Medulla oblongata (tissue), 1 donor: ENCODE measurements at regions not wholly inside any gene's neighbourhood (a gene's known extent, or its start where the extent isn't known, plus 50 kb on each side); places are given as distances from the start of the nearest gene placed in this dataset.

Experiments used
- DNase-seq: peaks from one replicate; pipeline ENCODE4 v3.0.0-alpha.2; 2015; ENCODE audit errors: extremely low spot score

- no peak for DNase-seq
These were observed 815.1 kb downstream of the VGLL3 start for GRCh38 chr3:86175593-86176444.

DNA sequence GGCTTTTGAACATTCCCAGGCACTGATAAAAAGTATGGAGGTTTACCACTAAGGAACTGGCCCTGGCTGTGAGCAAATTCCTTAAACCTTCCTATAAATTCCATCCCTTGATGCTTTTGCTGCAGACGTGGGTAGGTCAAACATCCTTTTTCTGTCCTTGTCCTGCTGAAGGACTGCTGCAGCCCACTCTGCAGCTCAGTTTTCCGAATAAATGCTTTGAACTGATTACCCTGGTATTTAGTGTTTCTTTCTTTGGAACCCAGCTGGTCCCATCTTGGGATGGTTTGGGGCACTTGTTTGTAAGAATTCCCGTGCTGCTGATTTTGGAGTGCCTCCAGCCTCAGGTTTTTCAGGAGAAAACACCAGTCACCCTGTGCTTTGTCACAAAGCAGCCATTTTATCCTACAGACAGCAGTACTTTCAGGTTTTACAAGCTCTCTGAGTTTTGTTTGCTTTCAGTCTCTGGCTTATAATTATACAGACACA is 815.9 kb downstream of the VGLL3 start:
- no peak for DNase-seq

GRCh38 chr3:86173401-86173800 is 817.5 kb downstream of the VGLL3 start:
- DNase-seq = no peak

DNA sequence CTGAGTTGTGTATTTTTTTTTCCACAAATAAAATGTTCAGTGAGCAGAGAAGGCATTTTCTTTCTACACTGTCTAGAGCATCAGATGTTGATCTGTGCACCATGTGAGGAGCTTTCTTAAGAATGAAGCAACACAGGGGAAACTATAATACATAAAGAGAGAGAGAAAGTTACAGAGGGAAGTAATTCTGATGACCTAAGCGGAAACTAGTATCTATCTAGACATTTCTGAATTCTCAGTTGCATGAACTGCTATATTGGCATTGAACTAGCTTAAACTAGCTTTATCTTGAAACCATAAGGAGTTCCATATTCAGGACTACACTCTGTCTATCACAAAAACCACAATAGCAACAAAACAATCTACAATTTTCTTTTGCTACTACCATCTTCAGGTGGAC is 822.4 kb downstream of the VGLL3 start:
- DNase-seq = no peak

DNA sequence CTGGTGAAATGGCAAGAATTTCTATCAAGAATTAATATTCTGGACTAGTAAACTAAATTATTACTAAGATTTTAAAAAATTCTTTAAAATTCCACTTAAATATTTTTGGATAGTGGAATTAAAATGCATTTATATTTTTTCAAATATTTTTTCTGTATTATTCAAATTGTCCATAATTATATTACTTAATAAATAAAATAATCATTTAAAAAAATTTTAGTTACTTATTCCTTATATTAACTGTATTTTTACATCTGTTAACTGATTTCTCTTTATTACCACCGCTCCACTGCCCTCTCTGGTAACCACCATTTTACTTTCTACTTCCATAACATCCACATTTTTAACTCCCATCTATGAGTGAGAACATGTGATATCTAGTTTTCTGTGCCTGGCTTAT is 828.4 kb downstream of the VGLL3 start:
- no peak for DNase-seq

DNA sequence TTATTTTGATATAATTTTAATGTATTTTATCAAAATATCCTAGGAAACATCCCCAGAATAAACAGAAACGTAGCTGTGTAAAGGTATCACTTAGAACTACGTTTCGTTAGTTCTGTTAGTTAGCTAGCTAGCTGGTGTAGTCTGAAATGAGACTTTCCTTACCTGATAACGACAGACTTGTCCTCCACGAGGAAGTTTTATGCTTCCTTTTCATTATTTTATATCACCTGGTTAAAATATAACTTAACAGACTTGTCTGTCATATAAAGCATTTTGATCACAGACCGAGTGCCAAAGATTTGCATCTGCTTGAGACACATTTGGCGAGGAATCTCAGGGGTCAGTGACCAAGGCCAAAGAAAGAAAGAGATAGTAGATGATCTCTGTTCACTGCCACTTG is 829.5 kb downstream of the VGLL3 start:
- DNase-seq = no peak

GRCh38 chr3:86152620-86153019 is 838.3 kb downstream of the VGLL3 start:
- DNase-seq = no peak

DNA sequence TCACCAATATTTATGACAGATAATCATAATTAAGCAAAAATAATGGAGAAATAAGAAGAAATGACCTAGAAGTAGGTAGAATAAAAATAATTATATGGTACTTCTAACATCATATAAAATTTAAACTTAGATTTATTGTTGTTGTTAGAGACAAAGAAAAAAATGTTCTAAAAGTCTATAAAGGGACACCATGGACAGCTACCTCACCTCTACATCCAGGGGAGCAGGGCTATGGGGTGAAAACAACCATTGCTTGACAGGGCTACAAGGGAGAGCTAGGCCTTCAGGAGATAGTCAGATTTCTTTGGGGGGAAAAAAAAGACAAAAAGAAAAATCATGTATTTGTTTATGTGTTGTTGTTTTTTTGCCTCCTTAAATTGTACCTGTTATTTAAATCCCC is 841.9 kb downstream of the VGLL3 start:
- DNase-seq = no peak

DNA sequence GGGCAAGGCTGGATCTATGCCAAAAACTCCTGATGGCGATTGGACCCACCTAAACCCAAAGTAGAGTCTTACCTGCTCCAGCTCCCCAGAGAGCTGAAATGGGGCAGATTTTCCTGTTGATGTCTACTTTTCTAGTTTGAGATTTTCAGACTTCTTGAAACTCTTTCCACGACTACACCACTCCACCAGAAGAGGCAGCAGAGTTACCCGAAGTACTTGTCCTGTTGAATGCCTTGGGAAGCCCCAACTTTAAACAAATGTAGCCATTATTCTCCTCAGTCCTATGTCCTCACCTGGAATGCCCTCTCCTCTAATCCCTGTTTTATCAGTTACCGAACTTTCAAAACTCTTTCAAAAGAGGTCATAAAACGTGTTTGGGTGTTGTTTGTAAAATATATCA is 843.8 kb downstream of the VGLL3 start:
- DNase-seq = no peak

DNA sequence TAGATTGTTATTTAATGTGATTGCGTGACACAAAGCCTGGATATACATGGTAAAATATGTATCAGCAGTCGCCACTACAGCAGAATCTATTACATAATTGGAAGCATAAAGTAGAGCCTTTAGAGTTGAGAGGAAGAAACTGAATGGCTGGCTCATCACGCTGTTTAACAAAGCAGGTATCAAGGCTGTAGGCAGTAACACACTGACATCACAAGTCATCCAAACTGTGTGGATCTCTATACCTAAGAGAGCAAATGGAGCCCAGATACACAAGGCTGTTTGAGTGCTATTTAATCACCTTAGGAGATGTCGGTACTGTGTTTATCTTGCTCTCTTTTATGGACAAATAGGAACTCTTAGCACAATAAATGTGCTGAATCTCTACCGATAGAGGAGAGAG is 864.4 kb downstream of the VGLL3 start:
- no peak for DNase-seq
